Activated naive CD4-positive, alpha-beta T cell treated with anti-CD3 and anti-CD28 coated beads, Interleukin-2, amount 10 ng/mL, durations not matched to agents 7 days and 5 days (primary cell): ENCODE measurements at regions not wholly inside any gene's neighbourhood (a gene's known extent, or its start where the extent isn't known, plus 50 kb on each side); places are given as distances from the start of the nearest gene placed in this dataset.

Source experiments
- CTCF ChIA-PET: fragments of 350-600 bp; sonication (Branson Sonifier 250); formaldehyde crosslinking; loops from one replicate; lab custom pipeline; 2021; ENCODE audit warnings: antibody characterized with exemption; lab: Charles Lee
- DNase-seq: peaks from one replicate; pipeline ENCODE4 v3.0.0-alpha.2; 2020
- H3K27ac Mint-ChIP-seq: one replicate; pipeline ENCODE4 v1.8.0; 2021; ENCODE audit warnings: mild to moderate bottlenecking, moderate library complexity, mixed read lengths
- H3K27me3 Mint-ChIP-seq: one replicate; pipeline ENCODE4 v1.8.0; 2021; ENCODE audit warnings: mild to moderate bottlenecking, mixed read lengths
- H3K36me3 Mint-ChIP-seq: one replicate; pipeline ENCODE4 v1.8.0; 2021; ENCODE audit warnings: mixed read lengths
- H3K4me1 Mint-ChIP-seq: one replicate; pipeline ENCODE4 v1.8.0; 2021; ENCODE audit warnings: mixed read lengths
- H3K4me3 Mint-ChIP-seq: one replicate; pipeline ENCODE4 v1.8.0; 2021; ENCODE audit warnings: mild to moderate bottlenecking, moderate library complexity, mixed read lengths
- H3K9me3 Mint-ChIP-seq: one replicate; pipeline ENCODE4 v1.8.0; 2021; ENCODE audit warnings: mixed read lengths

- Mint-ChIP-seq H3K27me3 (peaks cover 96% of the 10 kb centered on the region), H3K4me1 (peaks cover 20% of the 10 kb centered on the region), H3K9me3 (no peaks in the 10 kb centered on the region), H3K4me3 (peak overlapping the region; percentile 67), H3K27ac (no peak overlapping the region), H3K36me3 (peaks cover 2% of the 10 kb centered on the region)
- DNase-seq = peak; percentile 69
- CTCF ChIA-PET = no interaction called here
These were observed 49.8 kb upstream of the BAHCC1 start for GRCh38 chr17:81345228-81346089.
